Stimulated activated CD4-positive, alpha-beta T cell treated with anti-CD3 and anti-CD28 coated beads, Interleukin-15, amount 100 ng/mL, for 24 hours (primary cell): ENCODE measurements at regions not wholly inside any gene's neighbourhood (a gene's known extent, or its start where the extent isn't known, plus 50 kb on each side); places are given as distances from the start of the nearest gene placed in this dataset.
"Not testable (repeated sequence)": the region's sequence is repeated elsewhere in the genome, so short reads cannot be mapped to it uniquely, and the experiment has no call there.

Source experiments
- DNase-seq: peaks from one replicate; pipeline ENCODE4 v3.0.0-alpha.2; 2020

DNA sequence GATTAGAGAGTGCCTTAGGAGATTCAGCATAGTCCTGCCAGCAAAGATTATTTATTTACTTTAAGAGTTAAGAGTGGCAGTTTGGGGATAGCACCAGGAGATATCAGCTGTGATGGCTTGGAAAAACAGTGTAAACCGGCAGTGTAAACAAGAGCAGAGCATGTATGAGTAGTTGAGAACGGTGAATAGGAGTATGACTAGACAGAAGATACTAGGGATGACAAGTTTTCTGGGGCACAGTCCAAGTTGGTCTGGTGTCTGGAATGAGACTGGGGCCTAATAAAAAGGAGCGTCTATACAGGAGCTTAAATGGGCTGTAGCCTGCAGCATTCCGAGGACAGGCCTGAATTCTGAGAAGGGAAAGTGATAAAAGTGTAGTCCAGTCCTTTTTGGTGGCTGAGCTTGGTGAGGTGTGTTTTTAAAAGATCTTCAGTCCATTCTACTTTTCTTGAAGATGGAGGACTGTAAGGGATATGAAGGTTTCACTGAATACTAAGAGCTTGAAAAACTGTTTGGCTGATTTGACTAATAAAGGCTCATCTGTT lies 117.8 kb downstream of the TLR5 start:
- DNase-seq: not testable (repeated sequence)

DNA sequence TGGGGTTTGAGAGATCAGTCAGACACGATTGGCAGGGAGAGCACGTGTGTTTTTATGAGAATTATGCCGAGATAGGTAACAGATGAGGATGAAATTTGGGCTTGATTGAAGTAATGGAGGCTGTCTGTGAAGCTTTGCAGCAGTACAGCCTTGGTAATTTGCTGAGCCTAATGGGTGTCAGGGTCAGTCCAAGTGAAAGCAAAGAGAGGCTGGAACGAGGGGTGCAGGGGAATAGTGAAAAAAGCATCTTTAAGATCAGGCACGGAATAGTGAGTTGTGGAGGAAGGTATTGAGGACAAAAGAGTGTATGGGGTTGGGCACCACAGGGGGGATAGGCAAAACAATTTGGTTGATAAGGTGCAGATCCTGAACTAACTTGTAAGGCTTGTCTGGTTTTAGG lies 116.4 kb downstream of the TLR5 start:
- DNase-seq: not testable (repeated sequence)

DNA sequence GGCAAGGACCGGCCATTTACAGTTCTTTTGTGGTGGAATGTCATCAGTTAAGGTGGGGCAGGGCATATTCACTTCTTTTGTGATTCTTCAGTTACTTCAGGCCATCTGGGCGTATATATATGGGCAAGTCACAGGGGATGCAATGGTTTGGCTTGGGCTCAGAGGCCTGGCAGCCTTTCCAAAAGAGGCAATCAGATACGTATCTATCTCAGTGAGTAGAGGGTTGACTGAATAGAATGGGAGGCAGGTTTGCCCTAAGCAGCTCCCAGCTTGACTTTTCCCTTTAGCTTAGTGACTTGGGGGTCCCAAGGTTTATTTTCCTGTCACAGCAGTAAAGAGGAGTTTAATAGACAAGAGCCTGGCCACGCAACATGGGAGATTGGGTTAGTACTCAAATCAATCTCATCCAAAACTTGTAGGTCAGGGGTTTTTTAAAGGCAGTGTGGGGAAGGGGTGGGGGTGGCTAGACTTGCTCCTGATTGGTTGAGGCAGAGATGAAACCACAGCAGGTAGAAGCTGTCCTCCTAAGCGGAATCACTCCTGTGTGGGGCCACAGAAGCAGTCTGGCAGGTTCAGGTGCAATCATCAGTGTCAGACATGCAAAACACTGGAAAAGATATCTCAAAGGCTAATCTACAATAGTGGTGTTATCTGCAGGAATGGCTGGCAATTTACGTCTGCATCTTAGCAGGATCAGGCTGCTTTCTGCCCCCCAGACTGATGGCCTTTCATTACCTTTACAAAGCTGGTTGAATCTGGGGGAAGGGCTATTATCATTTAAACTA lies 112.9 kb downstream of the TLR5 start:
- no peak for DNase-seq

DNA sequence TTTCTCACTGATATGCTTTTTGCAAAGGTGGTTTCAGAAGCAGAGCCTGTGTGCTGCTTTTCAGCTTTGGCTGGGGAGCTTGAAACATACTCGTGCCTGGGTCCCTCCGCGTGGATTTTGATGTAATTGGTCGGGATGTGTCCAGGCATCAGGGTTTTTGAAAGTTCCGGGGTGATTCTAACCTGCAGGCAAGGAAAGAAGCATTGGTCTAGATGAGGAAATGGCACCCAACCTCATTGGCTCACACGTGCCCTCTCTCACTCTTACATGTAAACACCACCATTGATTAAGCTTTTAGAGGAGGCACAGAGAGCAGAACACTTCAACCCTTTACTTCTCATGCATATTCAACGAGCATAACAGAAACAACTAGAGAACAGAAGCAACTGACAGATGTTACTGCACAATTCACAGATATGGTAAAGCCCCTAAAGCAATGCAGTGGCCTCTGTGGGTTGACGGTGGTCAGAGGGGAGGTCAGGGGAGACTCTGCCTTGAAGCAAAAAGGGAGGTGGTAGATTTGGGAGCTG lies 112.1 kb downstream of the TLR5 start:
- DNase-seq: no peak

DNA sequence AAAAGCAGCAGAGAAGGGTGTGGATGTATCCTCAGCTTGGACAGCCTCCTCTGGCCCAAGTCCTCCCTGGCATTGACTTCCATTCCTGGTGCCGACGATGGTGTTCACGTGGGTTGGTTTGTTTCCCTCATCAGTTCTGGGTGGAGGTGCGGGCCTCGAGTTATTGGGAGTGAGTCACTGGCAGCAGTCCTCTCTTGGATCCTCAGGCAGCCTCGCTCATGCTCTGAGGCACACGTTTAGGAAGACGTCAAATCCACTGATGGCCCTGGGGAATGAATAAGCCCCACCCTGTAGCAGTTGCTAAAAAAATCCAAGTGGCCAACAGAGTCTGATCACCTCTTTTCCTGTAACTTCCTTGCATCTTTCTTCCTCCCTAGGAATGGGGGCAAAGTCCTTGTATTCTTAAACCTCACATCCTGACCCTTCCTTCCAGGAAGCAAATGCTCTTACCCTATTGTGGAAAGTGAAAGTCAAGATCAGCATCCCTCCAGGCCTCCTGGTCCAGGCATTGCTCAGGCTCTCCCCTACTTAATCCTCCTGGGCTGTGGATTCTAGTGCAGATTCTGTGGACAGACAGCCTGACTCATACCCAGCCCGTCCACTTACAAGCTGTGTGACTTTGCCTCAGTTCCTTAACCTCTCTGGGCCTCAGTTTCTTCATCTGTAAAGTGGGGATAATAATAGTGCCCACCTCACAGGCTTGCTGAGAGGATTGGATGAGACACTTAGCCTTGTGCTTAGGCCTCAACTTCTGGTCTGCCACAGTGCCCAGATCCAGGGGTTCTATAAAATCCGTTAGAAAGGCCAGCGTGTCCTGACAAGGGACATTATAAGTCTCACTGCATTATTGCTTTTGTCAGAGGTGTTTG lies 111.1 kb downstream of the TLR5 start:
- DNase-seq: no peak

DNA sequence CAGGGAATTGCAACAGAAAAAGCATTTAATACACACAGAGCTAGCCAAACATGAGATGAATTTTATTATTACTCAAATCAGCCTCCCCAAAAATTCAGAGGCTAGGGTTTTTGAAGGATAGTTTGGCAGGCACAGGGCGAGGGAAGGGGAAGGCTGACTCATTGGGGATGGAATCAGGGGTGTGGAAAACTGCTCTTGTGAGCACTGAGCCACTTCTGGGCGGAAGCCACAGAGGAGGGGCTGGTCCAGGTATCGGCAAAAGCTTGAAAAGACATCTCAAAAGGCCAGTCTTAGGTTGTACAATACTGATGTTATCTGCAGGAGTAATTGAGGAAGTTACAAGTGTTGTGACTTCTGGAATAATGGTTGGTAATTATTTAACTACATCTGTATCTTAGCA lies 109.4 kb downstream of the TLR5 start:
- no peak for DNase-seq

DNA sequence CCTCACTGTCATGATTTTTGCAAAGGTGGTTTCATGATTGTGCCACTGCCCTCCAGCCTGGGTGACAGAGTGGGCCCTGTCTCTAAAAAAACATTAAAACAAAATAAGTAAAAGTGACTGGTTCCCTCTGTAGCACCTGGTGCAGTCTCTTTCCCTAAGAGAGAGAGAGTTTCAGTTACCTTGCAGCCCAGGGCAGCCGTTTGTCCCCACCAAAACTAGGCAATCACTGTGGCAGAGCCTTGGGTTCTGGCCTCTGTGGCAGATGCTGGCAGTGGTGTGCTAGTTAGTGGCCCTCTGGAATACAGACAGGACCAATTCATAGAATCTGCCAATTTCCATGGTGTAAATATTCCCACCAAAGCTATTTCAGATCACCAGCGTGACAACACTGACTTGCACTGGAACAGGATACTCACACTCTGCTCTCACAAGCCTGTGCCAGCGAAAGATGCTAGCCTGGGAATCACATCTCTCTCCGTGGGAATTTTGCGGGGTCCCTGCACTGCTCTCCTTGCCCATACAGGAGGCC lies 108.7 kb downstream of the TLR5 start:
- no peak for DNase-seq

DNA sequence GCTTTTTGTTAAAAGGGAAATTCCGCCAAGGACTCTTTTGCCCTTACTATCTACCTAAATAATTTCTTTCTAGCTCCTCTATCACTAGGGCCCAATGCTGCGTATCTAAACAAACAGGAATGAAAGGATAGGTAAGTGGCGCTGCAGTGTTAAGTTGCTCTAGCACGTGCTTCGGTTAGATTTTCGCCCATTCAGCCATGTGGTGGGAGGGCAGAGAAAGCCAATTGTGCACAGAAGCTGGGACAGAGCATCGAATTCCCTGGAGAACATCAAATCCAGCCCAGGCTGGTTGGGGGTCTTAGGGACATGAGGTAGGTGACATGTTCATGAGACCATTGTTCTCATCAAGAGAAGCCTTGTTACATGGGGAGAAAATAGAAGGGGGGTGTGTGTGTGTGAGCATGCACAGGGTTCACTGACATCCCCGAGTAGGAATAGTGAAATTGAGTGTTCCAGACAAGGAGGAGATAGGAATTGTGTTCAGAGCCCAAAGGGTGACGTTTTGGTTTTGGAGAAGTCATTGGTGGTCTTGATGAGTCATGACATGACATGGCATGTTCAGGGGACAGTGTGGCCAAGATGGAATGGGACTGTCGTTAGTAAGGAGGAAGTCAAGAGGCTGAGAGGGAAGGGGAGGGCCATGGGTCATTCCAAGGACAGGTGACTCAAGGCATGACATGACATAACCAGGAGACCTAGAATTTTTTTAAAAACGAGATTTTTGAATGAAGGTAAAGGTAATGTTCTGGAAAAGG lies 107.1 kb downstream of the TLR5 start:
- DNase-seq: no peak

DNA sequence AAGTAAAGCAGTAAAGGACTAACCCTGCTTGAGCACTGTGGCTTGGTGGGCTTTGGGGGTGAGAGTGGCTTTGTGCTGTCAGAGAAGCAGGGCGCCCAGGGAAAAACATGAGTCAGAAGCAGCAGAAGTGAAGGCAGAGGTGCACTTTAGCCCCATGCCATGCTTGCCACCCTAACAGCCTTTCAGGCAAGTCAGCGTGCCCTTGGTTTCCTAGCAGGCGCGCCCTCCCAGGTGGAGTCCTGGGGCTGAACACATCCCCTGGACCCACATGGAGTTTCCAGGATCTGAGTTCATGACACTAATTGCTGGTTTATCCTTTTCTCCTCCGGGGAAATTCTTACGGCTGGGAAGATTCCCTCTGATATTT lies 106.6 kb downstream of the TLR5 start:
- DNase-seq: no peak

DNA sequence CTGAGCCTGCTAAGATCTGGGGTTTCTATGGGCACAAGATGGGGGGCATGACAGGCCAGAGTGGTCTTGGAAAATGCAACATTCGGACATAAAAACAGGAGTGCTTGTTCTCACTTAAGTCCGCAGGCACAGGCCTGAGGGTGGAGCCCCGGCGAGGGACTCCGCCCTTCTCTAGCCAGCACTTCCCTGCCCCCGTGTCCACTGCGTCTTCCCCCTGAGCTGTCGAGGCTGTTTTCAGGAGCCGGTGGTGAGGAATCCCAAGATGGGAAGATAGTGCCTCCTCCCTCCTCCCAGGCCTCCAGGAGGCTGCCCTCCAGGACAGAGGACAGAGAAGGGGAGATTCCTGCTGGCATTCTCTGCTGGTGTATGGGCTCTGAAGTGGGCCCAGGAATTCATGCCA lies 105.2 kb downstream of the TLR5 start:
- DNase-seq: no peak

DNA sequence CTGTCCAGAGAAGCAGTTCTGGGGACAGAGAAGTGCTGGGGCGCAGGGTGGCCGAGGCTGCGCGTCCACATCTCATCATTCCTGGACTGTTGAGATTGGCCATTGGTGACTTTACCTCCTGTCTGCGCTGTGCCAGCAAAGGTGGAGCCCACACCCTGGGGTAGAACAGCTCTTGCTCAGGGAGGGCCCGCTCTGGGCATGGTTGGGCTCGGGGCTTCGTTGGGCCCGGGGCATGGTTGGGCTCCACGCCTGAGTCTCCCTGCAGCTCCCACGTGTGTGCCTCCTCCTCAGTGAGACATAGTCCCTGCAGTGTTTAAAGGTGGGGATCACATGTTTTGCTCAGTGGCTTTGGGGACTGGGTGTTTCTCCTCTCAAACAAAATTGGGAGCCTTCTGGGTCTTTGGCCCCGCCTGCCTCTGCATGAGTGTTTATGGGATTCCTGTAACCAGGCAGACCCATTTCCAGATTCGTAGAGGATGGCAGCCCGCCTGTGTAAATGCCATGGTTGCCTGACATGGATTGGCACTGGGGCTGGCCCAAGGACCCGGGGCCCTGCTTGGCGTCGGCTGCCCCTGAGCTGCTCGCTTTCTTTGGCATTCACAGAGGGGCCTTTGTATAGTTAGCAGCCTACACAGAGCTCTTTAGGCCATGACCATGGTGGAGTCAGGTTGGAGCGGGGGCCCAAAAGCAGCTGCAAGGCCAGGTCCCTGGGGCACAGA lies 104.6 kb downstream of the TLR5 start:
- DNase-seq: no peak

DNA sequence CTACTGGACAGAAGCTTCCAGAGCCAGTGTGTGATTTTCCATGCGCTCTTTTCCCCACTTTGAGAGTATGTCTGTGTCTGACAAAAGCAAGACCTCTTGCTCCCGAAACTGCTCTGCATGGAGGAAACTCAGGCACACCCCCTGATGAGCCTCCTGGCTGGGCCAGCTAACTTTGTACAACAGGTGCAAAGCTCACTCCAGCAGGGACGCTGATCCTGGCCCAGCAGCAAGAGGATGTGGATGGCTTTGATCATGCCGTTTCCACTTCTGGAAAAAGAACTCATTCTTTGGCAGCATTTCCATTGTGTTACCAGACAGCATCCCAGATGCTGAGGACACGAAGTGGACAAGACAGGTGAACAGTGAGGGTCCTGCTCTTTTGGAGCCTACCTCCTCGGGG lies 103.1 kb downstream of the TLR5 start:
- DNase-seq: no peak

DNA sequence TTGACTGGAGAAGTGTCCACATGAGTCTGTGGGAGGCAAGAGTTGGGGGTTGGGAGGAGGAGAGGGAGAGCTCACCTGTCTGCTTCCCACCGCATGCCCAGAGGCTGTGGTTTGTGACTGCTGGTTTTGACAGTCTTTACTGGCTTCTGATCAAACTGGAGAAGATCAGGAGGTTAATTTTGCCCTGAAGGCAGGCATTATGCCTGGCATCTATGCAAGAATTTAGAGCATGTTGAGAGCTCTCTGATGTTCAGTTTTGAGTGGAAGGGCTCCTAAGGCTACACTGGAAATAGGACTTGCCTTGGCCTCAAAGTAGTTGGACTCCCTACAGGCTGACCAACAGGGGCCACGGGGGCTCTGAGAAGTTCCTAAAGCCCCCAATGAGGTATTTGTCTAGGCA lies 101.6 kb downstream of the TLR5 start:
- no peak for DNase-seq

DNA sequence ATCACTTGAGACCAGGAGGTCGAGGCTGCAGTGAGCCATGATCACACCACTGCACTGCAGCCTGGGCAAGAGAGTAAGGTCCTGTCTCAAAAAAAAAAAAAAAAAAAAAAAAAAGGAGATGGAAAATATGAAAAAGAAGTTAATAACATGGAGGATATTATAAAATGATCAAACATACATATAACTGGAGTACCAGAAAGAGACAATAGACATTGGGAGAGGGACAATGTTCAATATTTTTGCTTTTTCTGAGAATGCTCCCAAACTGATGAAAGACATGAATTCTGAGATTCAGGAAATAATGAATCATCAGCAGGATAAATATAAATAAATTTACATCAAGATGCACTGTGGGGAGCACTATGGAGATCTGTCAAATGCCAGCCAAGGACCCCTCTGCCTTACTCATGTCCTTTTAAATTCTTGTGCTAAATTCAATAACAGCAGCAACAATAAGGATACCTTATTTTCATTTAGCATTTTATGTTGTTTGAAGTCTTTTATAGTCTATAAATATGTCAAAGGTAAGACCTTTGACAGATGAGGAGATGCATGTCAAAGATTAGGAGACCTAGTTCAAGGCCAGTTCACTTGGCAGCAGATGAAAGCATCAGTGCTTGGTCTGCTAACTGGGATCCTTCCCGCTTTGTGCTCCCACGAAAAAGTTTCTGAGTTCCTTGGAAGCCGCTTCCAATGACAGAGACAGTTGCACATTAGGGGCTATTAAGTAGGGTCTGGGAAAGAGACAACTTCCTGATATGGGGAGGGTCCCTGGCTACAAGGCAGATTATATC lies 97.7 kb downstream of the TLR5 start:
- DNase-seq: no peak

DNA sequence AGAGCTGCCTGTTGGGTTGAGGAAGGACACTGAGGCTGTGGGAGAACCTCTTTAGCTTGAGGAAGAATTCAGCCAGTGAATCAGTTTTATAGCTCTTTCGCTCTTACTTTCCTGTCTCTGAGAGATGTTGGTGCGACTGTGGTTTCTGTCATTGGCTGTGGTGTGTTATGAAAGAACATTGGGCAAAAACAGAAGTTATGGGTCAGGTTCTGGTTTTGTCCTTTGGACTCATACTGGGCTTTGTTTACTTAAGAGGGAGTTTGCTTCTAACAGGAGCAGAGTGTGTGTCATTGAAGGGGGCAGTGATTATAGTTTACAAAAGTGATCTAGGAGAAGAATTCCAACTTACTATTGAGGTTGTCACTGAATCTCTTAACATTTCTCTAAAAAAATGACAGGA lies 97.0 kb downstream of the TLR5 start:
- no peak for DNase-seq

DNA sequence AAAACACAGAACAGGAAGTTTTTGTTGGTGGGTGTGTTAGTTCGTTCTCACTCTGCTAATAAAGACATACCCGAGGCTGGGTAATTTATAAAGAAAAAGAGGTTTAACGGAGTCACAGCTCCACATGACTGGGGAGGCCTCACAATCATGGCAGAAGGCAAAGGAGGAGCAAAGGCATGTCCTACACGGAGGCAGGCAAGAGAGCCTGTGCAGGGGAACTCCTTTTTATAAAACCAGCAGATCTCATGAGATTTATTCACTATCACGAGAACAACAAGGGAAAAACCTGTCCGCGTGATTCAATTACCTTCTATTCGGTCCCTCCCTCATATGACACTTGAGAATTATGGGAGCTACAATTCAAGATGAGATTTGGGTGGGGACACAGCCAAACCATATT lies 96.6 kb downstream of the TLR5 start:
- DNase-seq: not testable (repeated sequence)

DNA sequence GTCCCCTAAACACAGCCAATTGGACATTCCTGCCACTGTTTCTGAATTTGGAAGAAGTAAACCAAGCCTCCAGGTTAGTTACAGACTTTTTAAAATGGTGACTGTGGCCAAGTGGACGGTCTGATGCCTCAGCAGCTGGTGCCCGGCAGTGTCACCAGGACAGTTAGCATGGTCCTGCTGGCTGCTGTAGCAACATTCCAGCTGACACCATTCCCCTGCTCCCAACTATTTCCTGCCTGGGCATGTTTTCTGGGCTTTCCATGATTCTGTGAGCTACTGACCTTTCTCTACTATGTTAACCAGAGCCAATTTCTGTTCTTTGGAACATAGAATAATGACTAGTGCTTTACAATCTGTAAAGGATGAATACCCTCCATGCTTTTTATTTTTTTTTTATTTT lies 95.0 kb downstream of the TLR5 start:
- no peak for DNase-seq

DNA sequence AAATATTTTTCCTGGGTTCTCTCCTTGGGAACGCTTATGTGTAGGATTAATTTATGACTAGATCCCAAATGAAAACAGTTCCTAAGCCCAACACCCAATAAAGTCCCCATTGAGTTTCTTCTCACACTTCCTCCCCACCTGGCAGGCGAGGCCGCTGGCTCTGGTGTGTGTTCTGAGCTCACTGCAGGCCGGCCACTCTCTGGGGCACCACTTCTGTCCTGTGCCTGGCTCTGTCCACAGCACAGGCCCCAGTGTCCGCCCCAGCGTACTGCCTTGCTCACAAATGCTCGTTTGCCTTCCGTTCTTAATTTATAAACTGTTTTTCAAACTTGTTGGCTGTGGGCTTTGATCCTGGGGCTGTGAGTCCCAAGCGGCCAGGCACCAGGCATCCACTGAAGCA lies 90.6 kb downstream of the TLR5 start:
- DNase-seq: no peak

DNA sequence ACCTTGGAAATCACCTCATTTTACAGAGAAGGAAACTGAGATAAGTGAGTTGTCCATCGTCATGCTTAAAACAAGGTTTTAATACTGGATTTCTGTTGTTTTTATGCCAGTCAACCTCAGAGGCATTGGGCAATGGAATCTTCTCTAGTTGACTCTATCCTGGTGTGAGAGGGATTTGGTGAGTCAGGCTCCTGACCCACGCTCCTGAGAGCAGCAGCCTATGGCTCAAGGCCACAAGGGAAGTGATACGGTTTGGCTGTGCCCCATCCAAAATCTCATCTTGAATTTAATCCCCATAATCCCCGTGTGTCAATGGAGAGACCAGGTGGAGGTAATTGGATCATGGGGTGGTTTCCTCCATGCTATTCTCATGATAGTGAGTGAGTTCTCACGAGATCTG lies 90.1 kb downstream of the TLR5 start:
- DNase-seq: no peak

DNA sequence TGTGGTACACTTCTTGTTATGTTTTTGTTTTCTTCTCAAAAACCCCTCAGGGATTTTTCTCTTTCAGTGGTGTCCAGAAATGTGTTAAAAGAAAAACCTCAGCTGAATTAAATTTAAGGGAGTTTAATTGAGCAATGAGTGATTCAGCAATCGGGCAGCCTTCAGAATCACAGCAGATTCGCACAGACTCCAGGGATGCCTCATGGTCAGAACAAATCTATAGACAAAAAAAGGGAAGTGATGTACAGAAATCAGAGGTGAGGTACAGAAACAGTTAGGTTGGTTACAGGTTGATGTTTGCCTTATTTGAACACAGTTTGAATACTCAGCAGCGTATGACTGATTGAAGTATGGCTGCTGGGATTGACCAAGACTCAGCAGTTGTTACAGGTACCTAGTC lies 86.2 kb downstream of the TLR5 start:
- DNase-seq: no peak

DNA sequence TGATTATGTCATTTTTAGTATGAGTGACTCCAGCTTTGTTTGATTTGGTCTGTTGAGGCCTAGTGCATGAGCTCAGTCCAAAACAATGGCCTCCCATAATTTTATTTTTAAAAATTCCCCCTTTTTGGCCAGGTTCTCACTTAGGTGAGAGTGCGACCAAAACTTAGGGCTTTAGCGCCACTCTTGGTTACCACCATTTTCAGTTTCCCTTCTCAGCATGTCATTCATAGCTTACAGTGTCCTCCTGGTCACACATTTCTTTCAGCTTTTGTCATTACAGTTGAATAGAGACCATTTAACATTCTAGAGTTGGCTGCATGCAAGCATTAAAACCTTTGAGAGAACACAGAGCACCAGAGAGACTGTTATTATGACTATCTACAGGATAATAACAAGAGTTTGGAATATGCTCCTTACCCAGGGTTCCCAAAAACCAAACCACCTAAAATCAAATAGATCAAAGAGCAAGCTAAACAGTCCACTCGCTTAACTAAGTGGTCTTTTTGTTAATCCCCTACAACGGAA lies 85.4 kb downstream of the TLR5 start:
- DNase-seq: no peak
